T-helper 1 cell treated with Interleukin-12 subunit alpha and Interleukin-12 subunit beta and Interleukin-4 antibody, amounts not matched to agents 30 μg/mL and 1 μg/mL, for 36 hours (primary cell): ENCODE measurements at regions not wholly inside any gene's neighbourhood (a gene's known extent, or its start where the extent isn't known, plus 50 kb on each side); places are given as distances from the start of the nearest gene placed in this dataset.
"Not testable (repeated sequence)": the region's sequence is repeated elsewhere in the genome, so short reads cannot be mapped to it uniquely, and the experiment has no call there.

Experiments used
- H3K27ac Mint-ChIP-seq: one replicate; pipeline ENCODE4 v1.8.0; 2021; ENCODE audit warnings: mild to moderate bottlenecking, mixed read lengths
- H3K27me3 Mint-ChIP-seq: one replicate; pipeline ENCODE4 v1.8.0; 2021; ENCODE audit warnings: low read depth, mixed read lengths
- H3K36me3 Mint-ChIP-seq: one replicate; pipeline ENCODE4 v1.8.0; 2021; ENCODE audit warnings: low read depth, mixed read lengths
- H3K4me1 Mint-ChIP-seq: one replicate; pipeline ENCODE4 v1.8.0; 2021; ENCODE audit warnings: low read depth, mixed read lengths
- H3K4me3 Mint-ChIP-seq: one replicate; pipeline ENCODE4 v1.8.0; 2021; ENCODE audit warnings: mild to moderate bottlenecking, moderate library complexity, mixed read lengths
- H3K9me3 Mint-ChIP-seq: one replicate; pipeline ENCODE4 v1.8.0; 2021; ENCODE audit warnings: mixed read lengths

GRCh38 chr4:184897895-184898294 is 72.1 kb upstream of the ACSL1 start:
- Mint-ChIP-seq H3K9me3 (no peaks in the 10 kb centered on the region), H3K4me1 (peaks cover 16% of the 10 kb centered on the region), H3K36me3 (no peaks in the 10 kb centered on the region), H3K4me3 (no peak overlapping the region), H3K27ac (no peak overlapping the region), H3K27me3 (peaks cover 10% of the 10 kb centered on the region)

- Mint-ChIP-seq H3K4me3 (no peak overlapping the region), H3K36me3 (no peaks in the 10 kb centered on the region), H3K27me3 (peaks cover 4% of the 10 kb centered on the region), H3K4me1 (peaks cover 16% of the 10 kb centered on the region), H3K27ac (no peak overlapping the region), H3K9me3 (no peaks in the 10 kb centered on the region)
Measured at GRCh38 chr4:184898793-184899192, 73.0 kb upstream of the ACSL1 start.

- Mint-ChIP-seq H3K27me3 (no peaks in the 10 kb centered on the region), H3K36me3 (no peaks in the 10 kb centered on the region), H3K9me3 (no peaks in the 10 kb centered on the region), H3K27ac (peak overlapping the region; percentile 1), H3K4me3 (no peak overlapping the region), H3K4me1 (peaks cover 16% of the 10 kb centered on the region)
Measured at GRCh38 chr4:184899261-184900134, 73.7 kb upstream of the ACSL1 start.

DNA sequence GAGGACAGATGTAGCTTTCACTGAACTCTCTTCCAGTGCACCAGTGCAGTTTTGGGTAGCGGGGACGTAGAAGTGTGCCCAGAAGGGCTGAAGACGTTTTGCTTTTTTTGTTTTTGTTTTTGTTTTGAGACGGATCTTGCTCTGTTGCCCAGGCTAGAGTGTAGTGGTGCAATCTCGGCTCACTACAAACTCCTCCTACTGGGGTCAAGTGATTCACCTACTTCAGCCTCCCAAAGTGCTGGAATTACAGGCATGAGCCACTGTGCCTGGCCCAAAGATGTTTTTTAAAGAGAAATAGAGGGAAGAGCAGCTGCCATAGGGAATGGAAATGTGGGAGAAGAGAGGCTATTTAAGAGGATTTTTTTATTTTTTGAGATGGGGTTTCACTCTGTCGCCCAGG is 74.4 kb upstream of the ACSL1 start:
- Mint-ChIP-seq H3K9me3 (no peaks in the 10 kb centered on the region), H3K4me1 (peaks cover 16% of the 10 kb centered on the region)

DNA sequence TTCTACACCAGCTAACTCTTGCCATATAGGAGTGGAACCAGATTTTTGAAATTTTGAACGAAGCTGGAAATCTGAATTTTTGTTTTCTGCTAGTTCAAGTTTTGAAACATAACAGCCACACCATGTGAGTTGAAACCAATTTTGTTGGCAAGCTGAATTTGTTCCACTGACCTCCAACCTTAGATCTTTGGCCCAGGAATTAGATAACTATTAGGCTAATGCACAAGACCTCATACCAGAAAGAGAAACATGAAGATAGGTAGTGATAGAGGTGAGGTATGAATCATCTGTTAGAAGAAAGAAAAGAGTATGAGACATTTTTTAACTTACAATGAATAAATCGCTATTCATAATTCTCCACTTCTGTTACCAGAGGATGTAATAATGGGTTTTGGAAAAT is 76.8 kb upstream of the ACSL1 start:
- peaks cover 22% of the 10 kb centered on the region for H3K4me1 Mint-ChIP-seq
- H3K9me3 Mint-ChIP-seq: no peaks in the 10 kb centered on the region
- H3K27me3 Mint-ChIP-seq: no peaks in the 10 kb centered on the region
- H3K36me3 Mint-ChIP-seq: no peaks in the 10 kb centered on the region
- H3K27ac Mint-ChIP-seq: no peak overlapping the region
- no peak overlapping the region for H3K4me3 Mint-ChIP-seq

More for the DNA sequence above, 74.4 kb upstream of the ACSL1 start:
- Mint-ChIP-seq H3K27ac (no peak overlapping the region), H3K4me3 (no peak overlapping the region), H3K27me3 (no peaks in the 10 kb centered on the region), H3K36me3 (no peaks in the 10 kb centered on the region)

- Mint-ChIP-seq H3K4me3 (no peak overlapping the region), H3K4me1 (peaks cover 14% of the 10 kb centered on the region), H3K27ac (no peak overlapping the region), H3K9me3 (no peaks in the 10 kb centered on the region), H3K27me3 (peaks cover 10% of the 10 kb centered on the region), H3K36me3 (no peaks in the 10 kb centered on the region)
Measured at GRCh38 chr4:184906480-184907097, 80.8 kb upstream of the ACSL1 start.

DNA sequence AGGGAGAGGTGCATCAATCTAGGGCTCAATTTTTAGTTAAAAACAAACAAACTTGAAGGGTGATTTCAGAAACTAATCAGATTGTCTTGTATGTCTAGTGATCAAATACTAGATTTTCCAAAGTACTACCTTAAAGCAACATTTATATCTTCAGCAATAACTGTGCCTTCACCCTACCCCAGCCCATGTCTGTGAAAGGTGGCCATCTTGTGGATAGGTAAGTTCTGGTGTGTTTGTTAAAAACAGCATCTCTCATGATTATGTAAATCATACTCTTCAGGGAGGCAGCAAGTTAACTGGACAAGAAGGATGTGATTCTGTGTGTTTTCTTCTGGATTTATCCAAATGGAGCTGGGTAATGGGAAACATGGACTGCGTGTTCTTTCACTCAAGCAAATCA is 81.4 kb upstream of the ACSL1 start:
- Mint-ChIP-seq H3K27me3 (peaks cover 10% of the 10 kb centered on the region), H3K36me3 (no peaks in the 10 kb centered on the region), H3K9me3 (peaks cover 5% of the 10 kb centered on the region), H3K4me3 (no peak overlapping the region), H3K27ac (no peak overlapping the region), H3K4me1 (peaks cover 14% of the 10 kb centered on the region)

GRCh38 chr4:184907810-184908209 is 82.0 kb upstream of the ACSL1 start:
- H3K27me3 Mint-ChIP-seq: peaks cover 10% of the 10 kb centered on the region

GRCh38 chr4:184911310-184911709 is 85.5 kb upstream of the ACSL1 start:
- H3K4me3 Mint-ChIP-seq: no peak overlapping the region
- H3K9me3 Mint-ChIP-seq: peaks cover 17% of the 10 kb centered on the region
- no peak overlapping the region for H3K27ac Mint-ChIP-seq
- peaks cover 14% of the 10 kb centered on the region for H3K4me1 Mint-ChIP-seq
- H3K36me3 Mint-ChIP-seq: no peaks in the 10 kb centered on the region
- H3K27me3 Mint-ChIP-seq: peaks cover 16% of the 10 kb centered on the region

More at GRCh38 chr4:184907810-184908209, 82.0 kb upstream of the ACSL1 start:
- H3K4me1 Mint-ChIP-seq: peaks cover 14% of the 10 kb centered on the region
- H3K9me3 Mint-ChIP-seq: peaks cover 11% of the 10 kb centered on the region
- H3K4me3 Mint-ChIP-seq: no peak overlapping the region
- H3K36me3 Mint-ChIP-seq: no peaks in the 10 kb centered on the region
- H3K27ac Mint-ChIP-seq: peak overlapping the region; percentile 4

GRCh38 chr4:184913356-184914143 is 87.8 kb upstream of the ACSL1 start:
- peaks cover 17% of the 10 kb centered on the region for H3K9me3 Mint-ChIP-seq

GRCh38 chr4:184918799-184919198 is 93.0 kb upstream of the ACSL1 start:
- peaks cover 17% of the 10 kb centered on the region for H3K27me3 Mint-ChIP-seq
- not testable (repeated sequence) for H3K9me3 Mint-ChIP-seq, H3K36me3 Mint-ChIP-seq, H3K27ac Mint-ChIP-seq, H3K4me3 Mint-ChIP-seq, H3K4me1 Mint-ChIP-seq

More at GRCh38 chr4:184913356-184914143, 87.8 kb upstream of the ACSL1 start:
- Mint-ChIP-seq H3K27me3 (peaks cover 27% of the 10 kb centered on the region), H3K27ac (no peak overlapping the region), H3K36me3 (no peaks in the 10 kb centered on the region), H3K4me1 (no peaks in the 10 kb centered on the region), H3K4me3 (no peak overlapping the region)

GRCh38 chr4:184921456-184921855 is 95.7 kb upstream of the ACSL1 start:
- Mint-ChIP-seq H3K4me1 (peaks cover 2% of the 10 kb centered on the region), H3K27ac (no peak overlapping the region), H3K9me3 (peaks cover 5% of the 10 kb centered on the region), H3K36me3 (no peaks in the 10 kb centered on the region), H3K4me3 (no peak overlapping the region), H3K27me3 (peaks cover 11% of the 10 kb centered on the region)

GRCh38 chr4:184922301-184922700 is 96.0 kb upstream of the HELT start:
- H3K4me3 Mint-ChIP-seq: no peak overlapping the region
- H3K27me3 Mint-ChIP-seq: peaks cover 3% of the 10 kb centered on the region
- H3K4me1 Mint-ChIP-seq: peaks cover 2% of the 10 kb centered on the region
- H3K9me3 Mint-ChIP-seq: peaks cover 10% of the 10 kb centered on the region
- no peaks in the 10 kb centered on the region for H3K36me3 Mint-ChIP-seq
- H3K27ac Mint-ChIP-seq: no peak overlapping the region

DNA sequence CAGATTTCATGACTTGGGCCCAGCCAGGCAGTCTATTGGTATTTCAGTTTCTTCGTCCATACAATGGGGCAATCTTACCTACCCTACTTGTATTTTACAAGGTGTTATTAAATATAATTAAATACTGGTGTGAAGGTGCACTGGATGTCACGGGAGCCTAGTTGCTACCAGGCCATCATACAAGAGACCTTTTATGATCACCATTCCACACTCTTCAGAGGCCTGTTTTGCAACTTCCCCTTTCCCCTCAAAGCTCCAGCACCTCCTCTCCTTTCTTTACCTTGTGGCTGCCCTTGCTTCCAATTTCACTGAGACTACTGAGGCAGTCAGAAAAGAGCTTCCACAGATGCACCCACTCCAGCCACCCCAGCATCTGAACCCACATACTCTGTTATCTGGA is 93.8 kb upstream of the HELT start:
- H3K4me3 Mint-ChIP-seq: no peak overlapping the region
- H3K4me1 Mint-ChIP-seq: peaks cover 2% of the 10 kb centered on the region
- H3K9me3 Mint-ChIP-seq: peaks cover 21% of the 10 kb centered on the region
- H3K27ac Mint-ChIP-seq: no peak overlapping the region
- H3K36me3 Mint-ChIP-seq: peaks cover 3% of the 10 kb centered on the region
- H3K27me3 Mint-ChIP-seq: peaks cover 3% of the 10 kb centered on the region
